ENCODE measurements at regions not wholly inside any gene's neighbourhood (a gene's known extent, or its start where the extent isn't known, plus 50 kb on each side); places are given as distances from the start of the nearest gene placed in this dataset.

DNA sequence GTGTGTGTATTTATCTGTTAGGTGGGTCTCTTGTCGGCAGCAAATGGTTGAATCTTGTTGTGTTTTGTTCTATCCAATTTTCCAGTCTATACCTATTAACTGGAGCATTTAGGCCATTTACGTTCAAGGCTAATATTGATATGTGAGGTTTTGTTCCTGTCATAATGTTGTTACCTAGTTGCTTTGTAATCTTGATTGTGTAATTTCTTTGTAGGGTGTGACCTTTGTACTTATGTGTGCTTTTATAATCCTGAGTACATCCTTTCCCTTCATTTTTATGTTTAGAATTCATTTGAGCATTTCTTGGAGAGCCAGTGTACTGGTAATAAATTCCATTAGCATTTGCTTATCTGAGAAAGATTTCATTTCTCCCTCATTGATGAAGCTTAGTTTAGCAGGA is 83.0 kb upstream of the MIR17HG start:
- no peak for DNase-seq (ENCODE audit: low spot score)
- TF ChIP-seq, protein P1, sequence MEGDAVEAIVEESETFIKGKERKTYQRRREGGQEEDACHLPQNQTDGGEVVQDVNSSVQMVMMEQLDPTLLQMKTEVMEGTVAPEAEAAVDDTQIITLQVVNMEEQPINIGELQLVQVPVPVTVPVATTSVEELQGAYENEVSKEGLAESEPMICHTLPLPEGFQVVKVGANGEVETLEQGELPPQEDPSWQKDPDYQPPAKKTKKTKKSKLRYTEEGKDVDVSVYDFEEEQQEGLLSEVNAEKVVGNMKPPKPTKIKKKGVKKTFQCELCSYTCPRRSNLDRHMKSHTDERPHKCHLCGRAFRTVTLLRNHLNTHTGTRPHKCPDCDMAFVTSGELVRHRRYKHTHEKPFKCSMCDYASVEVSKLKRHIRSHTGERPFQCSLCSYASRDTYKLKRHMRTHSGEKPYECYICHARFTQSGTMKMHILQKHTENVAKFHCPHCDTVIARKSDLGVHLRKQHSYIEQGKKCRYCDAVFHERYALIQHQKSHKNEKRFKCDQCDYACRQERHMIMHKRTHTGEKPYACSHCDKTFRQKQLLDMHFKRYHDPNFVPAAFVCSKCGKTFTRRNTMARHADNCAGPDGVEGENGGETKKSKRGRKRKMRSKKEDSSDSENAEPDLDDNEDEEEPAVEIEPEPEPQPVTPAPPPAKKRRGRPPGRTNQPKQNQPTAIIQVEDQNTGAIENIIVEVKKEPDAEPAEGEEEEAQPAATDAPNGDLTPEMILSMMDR (IDR thresholded peaks at IDR 0.05; ENCODE audit: extremely low read depth, missing control alignments), result no peak

DNA sequence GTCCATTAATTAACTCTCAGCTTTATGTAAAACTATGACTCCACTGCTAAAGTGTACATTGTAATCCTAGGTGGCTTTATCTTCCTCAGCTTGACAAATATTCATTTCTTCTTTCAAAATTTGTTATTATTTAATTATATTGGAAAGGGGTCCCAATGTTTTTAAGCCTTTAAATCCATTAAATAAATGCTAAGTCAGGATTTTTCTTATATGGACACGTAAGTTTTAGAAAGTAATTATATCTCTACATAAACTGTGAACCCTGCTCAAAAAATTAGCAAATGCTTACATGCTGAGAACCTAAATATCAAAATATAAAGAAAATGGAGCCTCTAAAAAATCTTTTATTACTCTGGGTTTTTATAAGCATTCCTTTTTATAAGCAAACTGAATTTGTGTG is 78.2 kb upstream of the MIR17HG start:
- DNase-seq (ENCODE audit: low spot score), result no peak

DNA sequence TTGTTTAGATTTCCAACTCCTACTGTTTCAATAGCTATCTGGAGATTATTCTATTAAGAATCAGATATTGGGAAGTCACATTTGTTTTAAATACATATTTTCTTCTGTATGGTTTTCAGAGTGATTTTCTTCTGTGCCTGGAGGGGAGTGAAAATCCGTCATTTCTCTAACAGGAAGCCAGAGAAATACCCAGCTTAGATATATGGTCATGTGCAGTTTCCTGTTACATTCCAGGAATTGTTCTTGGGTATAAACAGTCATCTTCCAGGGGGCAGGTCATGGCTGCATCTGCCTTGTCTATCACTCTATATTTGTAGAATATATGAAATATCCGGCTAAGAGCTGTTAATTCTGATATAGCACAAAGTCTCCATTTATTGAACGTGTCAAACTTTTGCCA is 77.5 kb upstream of the MIR17HG start:
- TF ChIP-seq, protein P1 (IDR thresholded peaks at IDR 0.05; ENCODE audit: extremely low read depth, missing control alignments), result no peak
- no peak for DNase-seq (ENCODE audit: low spot score)

More for the DNA sequence above, 78.2 kb upstream of the MIR17HG start:
- TF ChIP-seq, protein P1 (IDR thresholded peaks at IDR 0.05; ENCODE audit: extremely low read depth, missing control alignments), result no peak

DNA sequence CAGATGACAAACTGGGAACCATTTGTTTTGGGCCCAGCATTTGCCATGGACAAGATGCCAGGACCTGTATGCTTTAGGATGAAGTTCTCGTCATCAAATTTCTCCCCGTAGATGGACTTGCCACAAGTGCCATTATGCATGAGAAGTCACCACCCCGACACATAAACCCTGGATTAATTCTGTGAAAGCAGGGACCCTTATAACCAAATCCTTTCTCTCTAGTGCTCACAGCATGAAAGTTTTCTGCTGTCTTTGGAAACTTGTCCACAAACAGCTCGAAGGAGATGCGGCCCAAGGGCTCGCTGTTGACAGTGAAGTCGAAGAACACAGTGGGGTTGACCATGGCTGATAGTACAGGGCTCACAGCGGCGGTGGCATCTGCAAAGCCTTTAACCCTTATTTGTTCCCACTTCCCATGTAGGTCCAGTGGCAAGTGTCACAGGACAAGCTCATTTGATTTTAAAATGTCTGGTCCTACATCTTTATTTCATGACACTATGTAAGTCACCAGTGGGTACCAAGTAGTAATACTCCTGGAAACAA is 75.2 kb upstream of the MIR17HG start:
- TF ChIP-seq, protein P1 (IDR thresholded peaks at IDR 0.05; ENCODE audit: extremely low read depth, missing control alignments), result no peak
- DNase-seq (ENCODE audit: low spot score), result no peak

DNA sequence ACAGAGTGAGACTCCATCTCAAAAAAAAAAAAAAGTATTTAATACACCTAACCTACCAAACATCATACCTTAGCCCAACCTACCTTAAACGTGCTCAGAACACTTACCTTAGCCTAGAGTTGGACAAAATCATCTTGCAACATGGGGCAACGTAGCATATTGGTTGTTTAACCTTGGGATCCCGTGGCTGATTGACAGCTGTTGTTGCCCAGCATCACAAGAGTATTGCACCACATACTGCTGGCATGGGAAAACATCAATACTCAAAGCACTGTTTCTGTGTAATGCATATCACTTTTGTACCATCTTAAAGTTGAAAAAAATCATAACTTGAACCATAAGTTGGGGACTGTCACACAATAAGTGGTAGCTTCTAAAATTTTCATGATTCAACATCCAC is 73.8 kb upstream of the MIR17HG start:
- DNase-seq (ENCODE audit: low spot score), result no peak
- TF ChIP-seq, protein P1 (IDR thresholded peaks at IDR 0.05; ENCODE audit: extremely low read depth, missing control alignments), result no peak

DNA sequence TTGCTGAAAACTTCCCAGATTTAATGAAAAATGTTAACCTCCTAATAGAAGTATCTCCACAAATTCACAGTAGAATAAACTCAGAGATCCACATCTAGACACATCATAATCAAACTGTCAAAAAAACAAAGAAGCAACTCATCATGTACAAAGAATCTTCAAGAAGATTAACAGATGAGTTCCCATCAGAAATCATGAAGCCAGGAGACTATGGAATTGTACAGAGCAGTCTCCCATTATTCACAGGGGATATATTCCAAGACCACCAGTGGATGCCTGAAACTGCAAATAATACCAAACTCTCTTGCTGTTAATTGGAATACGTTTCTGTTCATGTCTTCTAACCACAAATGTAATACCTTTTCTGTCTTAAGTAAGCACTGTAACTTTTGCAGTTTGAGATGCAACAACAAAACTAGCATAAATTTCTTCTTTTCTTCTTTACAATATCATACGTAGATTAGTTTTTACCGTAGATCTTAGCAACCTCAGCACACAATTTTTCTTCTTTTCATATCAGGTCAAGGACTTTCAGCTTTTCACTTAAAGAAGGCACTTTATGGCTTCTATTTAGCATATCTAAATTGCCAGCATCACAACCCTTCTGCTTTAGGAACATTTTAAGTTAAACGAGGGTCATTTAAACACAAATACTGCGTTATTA is 70.3 kb upstream of the MIR17HG start:
- DNase-seq (ENCODE audit: low spot score), result no peak
- TF ChIP-seq, protein P1 (IDR thresholded peaks at IDR 0.05; ENCODE audit: extremely low read depth, missing control alignments), result no peak

DNA sequence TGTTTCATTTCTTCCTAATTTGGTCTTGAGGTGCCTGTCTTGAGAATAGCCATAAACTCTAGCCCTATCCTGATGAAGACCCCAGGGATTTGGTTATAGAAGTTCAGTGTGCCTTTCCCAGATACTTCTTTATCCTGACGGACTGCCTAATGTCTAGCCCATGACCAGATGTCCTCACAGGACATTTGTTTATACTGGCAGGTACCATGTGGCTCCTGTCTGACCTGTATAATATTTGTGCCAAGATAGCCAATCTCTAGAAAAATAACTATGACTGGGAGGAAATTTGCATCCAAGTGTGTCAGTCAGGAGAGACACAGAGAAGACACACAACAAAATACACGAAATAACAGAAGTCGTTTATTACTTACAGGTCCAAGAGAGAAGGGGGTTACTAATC is 69.2 kb upstream of the MIR17HG start:
- no peak for DNase-seq (ENCODE audit: low spot score)

More for the DNA sequence above, 69.2 kb upstream of the MIR17HG start:
- TF ChIP-seq, protein P1 (IDR thresholded peaks at IDR 0.05; ENCODE audit: extremely low read depth, missing control alignments), result no peak
